Psoas muscle (tissue), 7 donors: ENCODE measurements at regions not wholly inside any gene's neighbourhood (a gene's known extent, or its start where the extent isn't known, plus 50 kb on each side); places are given as distances from the start of the nearest gene placed in this dataset.

Experiments used
- ATAC-seq, 4 donors: fragments of 200-7000 bp; cut with Tn5 transposase; one replicate each; pipeline ENCODE4 v1.9.1; 2020; ENCODE audit warnings: moderate library complexity in 3 of 4, mild to moderate bottlenecking in 2 of 4
- DNase-seq, 2 donors: peaks; one replicate each; pipeline ENCODE4 v3.0.0-alpha.2; 2020
- H3K27ac ChIP-seq: fragments of 200-600 bp; one replicate; pipeline ENCODE4 v1.8.0; 2022
- H3K27me3 ChIP-seq, 3 donors: fragments of 200-600 bp in 1 of 3; one replicate each; pipeline versions ENCODE4 v1.6.1 to v1.8.0; 2013 to 2022; ENCODE audit warnings: low read length in 2 of 3, mild to moderate bottlenecking in 2 of 3, moderate library complexity in 1 of 3; ENCODE audit not compliant: insufficient read depth in 3 of 3
- H3K36me3 ChIP-seq, 2 donors: fragments of 200-600 bp in 1 of 2; one replicate each; pipeline versions ENCODE4 v1.6.1 to v1.8.0; 2013 to 2022; ENCODE audit warnings: low read depth in 1 of 2, mild to moderate bottlenecking in 1 of 2, moderate library complexity in 1 of 2; ENCODE audit not compliant: insufficient read depth in 1 of 2
- H3K4me1 ChIP-seq: fragments of 200-600 bp; one replicate; pipeline ENCODE4 v1.8.0; 2022
- H3K4me3 ChIP-seq: fragments of 200-600 bp; one replicate; pipeline ENCODE4 v1.8.0; 2022; ENCODE audit warnings: mild to moderate bottlenecking
- H3K9me3 ChIP-seq: fragments of 200-600 bp; one replicate; pipeline ENCODE4 v1.8.0; 2022
- WGBS, 3 donors: extraction: QIAGEN DNeasy Blood & Tissue Kit; methylation state at CpG; one replicate each; pipeline versions ENCODE4 v1.1.6 to v1.1.7; 2013; 5-methylcytosine and 5-hydroxymethylcytosine counted together
- intact Hi-C, 2 donors: fragments of 100-400 bp; cut with DNase I; formaldehyde crosslinking; loops; one replicate each; pipeline versions ENCODE4 v1.11.0 to v1.14.2; 2022
- TF ChIP-seq, protein P1 (sequence below): fragments of 200-600 bp; IDR thresholded peaks from one replicate; pipeline ENCODE4 v1.8.0; 2022; ENCODE audit warnings: antibody characterized with exemption
- donor health status: healthy with polysubstance abuse.
- donor health status: DM: no; HTN: no; CAD: no; lungs with moderate emphysema.
- donor health status: Bipolar disorder and iron deficiency.
- donor health status: healthy.
- donor health status: DM: yes; HTN: yes; CAD: no.
- donor health status: DM: no; HTN: no; CAD: no.
- donor health status: DM: yes; HTN: yes; CAD: no.

DNA sequence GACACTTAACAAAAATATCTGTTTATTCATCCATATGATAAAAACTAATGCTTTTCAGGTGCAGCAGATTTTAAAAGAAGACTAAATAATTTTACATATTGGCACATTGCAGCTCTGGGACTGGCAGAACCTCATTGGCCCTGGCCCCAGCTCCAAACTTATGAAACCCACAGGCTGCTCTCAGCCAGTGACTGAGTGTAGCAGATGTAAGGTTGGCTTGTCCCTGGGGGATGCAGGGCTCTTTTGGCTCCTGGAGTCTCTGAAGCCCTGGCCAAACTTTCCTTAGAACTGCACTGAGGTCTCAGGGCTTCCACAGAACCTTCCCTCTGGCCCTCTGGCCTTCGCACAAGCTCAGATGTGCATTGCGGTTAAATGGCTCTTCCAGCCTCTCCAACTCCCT, 725.0 kb upstream of the SOX11 start:
- Histone ChIP-seq H3K4me3 (no peak overlapping the region), H3K27ac (no peak overlapping the region), H3K27me3 (no peaks in the 10 kb centered on the region), H3K9me3 (no peaks in the 10 kb centered on the region), H3K36me3 (no peaks in the 10 kb centered on the region), H3K4me1 (no peaks in the 10 kb centered on the region)
- intact Hi-C loops = no loop called here
- DNase-seq = no peak
- TF ChIP-seq, protein P1, sequence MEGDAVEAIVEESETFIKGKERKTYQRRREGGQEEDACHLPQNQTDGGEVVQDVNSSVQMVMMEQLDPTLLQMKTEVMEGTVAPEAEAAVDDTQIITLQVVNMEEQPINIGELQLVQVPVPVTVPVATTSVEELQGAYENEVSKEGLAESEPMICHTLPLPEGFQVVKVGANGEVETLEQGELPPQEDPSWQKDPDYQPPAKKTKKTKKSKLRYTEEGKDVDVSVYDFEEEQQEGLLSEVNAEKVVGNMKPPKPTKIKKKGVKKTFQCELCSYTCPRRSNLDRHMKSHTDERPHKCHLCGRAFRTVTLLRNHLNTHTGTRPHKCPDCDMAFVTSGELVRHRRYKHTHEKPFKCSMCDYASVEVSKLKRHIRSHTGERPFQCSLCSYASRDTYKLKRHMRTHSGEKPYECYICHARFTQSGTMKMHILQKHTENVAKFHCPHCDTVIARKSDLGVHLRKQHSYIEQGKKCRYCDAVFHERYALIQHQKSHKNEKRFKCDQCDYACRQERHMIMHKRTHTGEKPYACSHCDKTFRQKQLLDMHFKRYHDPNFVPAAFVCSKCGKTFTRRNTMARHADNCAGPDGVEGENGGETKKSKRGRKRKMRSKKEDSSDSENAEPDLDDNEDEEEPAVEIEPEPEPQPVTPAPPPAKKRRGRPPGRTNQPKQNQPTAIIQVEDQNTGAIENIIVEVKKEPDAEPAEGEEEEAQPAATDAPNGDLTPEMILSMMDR = no peak
- 29 to 54% (median 46%) methylated on average over 2 of the region's 2 CpGs for WGBS, 3 donors
- ATAC-seq = no peak

DNA sequence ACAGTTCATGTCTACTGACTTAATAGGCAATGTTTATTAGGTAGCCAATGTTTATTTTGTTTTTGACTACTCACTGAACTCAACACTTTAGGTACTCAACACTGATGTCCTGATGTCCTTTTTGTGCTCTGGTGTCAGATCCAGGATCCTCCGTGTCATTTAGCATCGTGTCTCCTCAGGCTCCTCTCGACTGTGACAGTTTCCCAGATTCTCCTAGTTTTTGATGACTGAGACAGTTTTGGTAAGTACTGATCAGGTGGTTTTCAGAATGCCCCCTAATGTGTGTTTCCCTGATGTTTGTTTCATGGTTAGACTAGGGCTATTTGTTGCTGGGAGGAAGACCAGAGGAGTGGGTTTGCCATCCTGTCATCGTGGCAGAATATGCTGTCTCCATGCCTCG, 719.7 kb upstream of the SOX11 start:
- intact Hi-C loops = no loop called here
- 79 to 85% (median 80%) methylated on average over 5 of the region's 5 CpGs for WGBS, 3 donors

DNA sequence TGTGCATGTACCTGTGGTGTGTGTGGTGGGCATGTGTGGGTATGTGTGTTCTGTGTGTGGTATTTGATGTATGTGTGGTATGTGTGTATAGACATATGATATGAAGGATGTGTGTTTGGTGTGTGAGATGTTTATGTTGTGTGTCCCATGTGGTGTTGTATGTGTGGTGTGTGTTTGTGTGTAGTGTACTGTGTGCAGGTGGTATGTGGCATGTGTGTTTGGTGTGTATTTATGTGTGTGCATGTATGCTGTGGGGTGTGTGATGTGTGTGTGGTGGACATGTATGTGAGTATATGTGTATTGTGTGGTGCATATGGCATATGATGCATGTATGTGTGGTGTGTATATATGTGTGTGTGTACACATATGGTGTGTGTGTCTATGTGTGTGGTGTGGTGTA, 718.8 kb upstream of the SOX11 start:
- intact Hi-C loops = no loop called here

More for the DNA sequence above, 719.7 kb upstream of the SOX11 start:
- H3K9me3 ChIP-seq = no peaks in the 10 kb centered on the region
- H3K36me3 ChIP-seq = no peaks in the 10 kb centered on the region
- H3K4me3 ChIP-seq = no peak overlapping the region
- H3K27ac ChIP-seq = no peak overlapping the region
- DNase-seq (no peak), ATAC-seq (no peak)
- no peaks in the 10 kb centered on the region for H3K4me1 ChIP-seq
- no peaks in the 10 kb centered on the region for H3K27me3 ChIP-seq
- TF ChIP-seq, protein P1 = no peak

DNA sequence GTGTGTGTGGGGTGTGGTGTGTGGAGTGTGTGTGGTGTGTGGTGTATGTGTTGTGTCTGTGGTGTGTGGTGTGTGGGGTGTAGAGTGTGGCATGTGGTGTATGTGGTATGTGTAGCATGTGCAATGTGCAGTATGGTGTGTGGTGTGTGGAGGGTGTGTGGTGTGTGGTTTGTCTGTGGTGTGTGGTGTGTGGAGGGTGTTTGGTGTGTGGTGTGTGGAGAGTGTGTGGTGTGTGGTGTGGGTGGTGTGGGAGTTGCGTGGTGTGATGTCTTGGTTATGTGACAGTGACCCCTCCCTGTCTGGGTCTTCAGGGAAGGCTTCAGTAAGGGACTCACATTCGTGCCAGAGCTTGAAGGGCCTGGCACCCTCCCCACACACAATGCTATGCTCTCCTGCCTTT, 718.2 kb upstream of the SOX11 start:
- intact Hi-C loops = no loop called here
- H3K27me3 ChIP-seq = no peaks in the 10 kb centered on the region
- DNase-seq = no peak
- H3K9me3 ChIP-seq = no peaks in the 10 kb centered on the region
- no peaks in the 10 kb centered on the region for H3K4me1 ChIP-seq
- H3K36me3 ChIP-seq = no peaks in the 10 kb centered on the region
- H3K4me3 ChIP-seq = no peak overlapping the region
- no peak overlapping the region for H3K27ac ChIP-seq
- WGBS, 3 donors = 68 to 83% (median 78%) methylated on average over 1 to 2 of the region's 2 CpGs
- TF ChIP-seq, protein P1 = no peak
- no peak for ATAC-seq

More for the DNA sequence above, 718.8 kb upstream of the SOX11 start:
- Histone ChIP-seq H3K4me1 (no peaks in the 10 kb centered on the region), H3K9me3 (no peaks in the 10 kb centered on the region), H3K27me3 (no peaks in the 10 kb centered on the region), H3K4me3 (no peak overlapping the region), H3K36me3 (no peaks in the 10 kb centered on the region), H3K27ac (no peak overlapping the region)
- ATAC-seq (no peak), DNase-seq (no peak)
- TF ChIP-seq, protein P1 = no peak

DNA sequence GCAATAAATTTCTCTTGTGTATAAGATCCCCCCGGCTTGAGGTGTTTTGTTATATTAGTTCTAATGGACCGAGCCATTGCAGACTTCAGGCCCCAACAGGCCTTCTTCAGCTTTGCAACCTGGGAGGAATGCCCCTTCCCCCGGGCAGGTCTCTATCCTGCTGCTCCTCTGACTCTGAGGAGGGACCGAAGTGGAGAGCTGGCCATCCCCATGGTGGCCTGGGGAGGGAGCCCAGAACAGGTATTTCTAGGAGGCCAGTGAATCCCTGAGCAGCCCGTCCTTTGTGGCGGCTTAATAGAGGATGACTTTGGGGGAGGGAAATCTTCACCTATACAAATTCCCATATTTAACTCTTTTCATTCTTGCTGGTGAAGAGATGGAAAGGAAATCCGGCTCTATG, 715.8 kb upstream of the SOX11 start:
- no peak for DNase-seq
- WGBS, 3 donors = 94 to 95% (median 95%) methylated on average over 7 of the region's 7 CpGs
- H3K36me3 ChIP-seq = no peaks in the 10 kb centered on the region
- no peaks in the 10 kb centered on the region for H3K27me3 ChIP-seq
- intact Hi-C loops = no loop called here
- H3K9me3 ChIP-seq = no peaks in the 10 kb centered on the region
- ATAC-seq = no peak
- TF ChIP-seq, protein P1 = no peak
- H3K4me3 ChIP-seq = no peak overlapping the region
- H3K4me1 ChIP-seq = no peaks in the 10 kb centered on the region
- no peak overlapping the region for H3K27ac ChIP-seq
